Tibial nerve (tissue), 4 donors: ENCODE measurements at regions not wholly inside any gene's neighbourhood (a gene's known extent, or its start where the extent isn't known, plus 50 kb on each side); places are given as distances from the start of the nearest gene placed in this dataset.

Experiments
- DNase-seq, 2 donors: peaks; one replicate each; pipeline ENCODE4 v3.0.0-alpha.2; 2019; ENCODE audit warnings: low spot score in 2 of 2
- H3K27ac ChIP-seq, 4 donors: fragments of 200-600 bp; sonication (generic) in 3 of 4; one replicate each; pipeline ENCODE4 v1.5.1; 2017 to 2019; ENCODE audit warnings: mild to moderate bottlenecking in 1 of 4
- H3K27me3 ChIP-seq, 2 donors: fragments of 200-600 bp; sonication (generic) in 1 of 2; one replicate each; pipeline versions ENCODE4 v1.5.1 to v1.6.0; 2017 to 2019
- H3K36me3 ChIP-seq, 3 donors: fragments of 200-600 bp; sonication (generic); one replicate each; pipeline ENCODE4 v1.5.1; 2018 to 2019
- H3K4me1 ChIP-seq, 4 donors: fragments of 200-600 bp; sonication (generic) in 3 of 4; one replicate each; pipeline ENCODE4 v1.5.1; 2017 to 2019
- H3K4me3 ChIP-seq, 4 donors: fragments of 200-600 bp; sonication (generic) in 3 of 4; one replicate each; pipeline ENCODE4 v1.5.1; 2017 to 2019; ENCODE audit warnings: mild to moderate bottlenecking in 1 of 4, moderate library complexity in 1 of 4
- H3K9me3 ChIP-seq, 4 donors: fragments of 200-600 bp; sonication (generic) in 3 of 4; one replicate each; pipeline ENCODE4 v1.5.1; 2017 to 2019
- CTCF ChIP-seq, 5 experiments: fragments of 200-600 bp in 3 of 5; fragments of 450-650 bp in 2 of 5; sonication (generic) in 3 of 5; IDR thresholded peaks; one replicate each; pipeline ENCODE4 v1.5.1; 2016 to 2019; ENCODE audit warnings: antibody characterized with exemption in 5 of 5, mild to moderate bottlenecking in 3 of 5, moderate library complexity in 2 of 5
- EP300 ChIP-seq, 2 donors: sonication (generic); formaldehyde crosslinking; IDR thresholded peaks; one replicate each; pipeline ENCODE4 v1.6.1; 2017; ENCODE audit warnings: antibody characterized with exemption in 2 of 2, mild to moderate bottlenecking in 1 of 2
- POLR2A ChIP-seq, 2 donors: fragments of 450-650 bp; IDR thresholded peaks; one replicate each; pipeline ENCODE4 v1.6.1; 2017; ENCODE audit warnings: antibody characterized with exemption in 2 of 2, mild to moderate bottlenecking in 2 of 2, moderate library complexity in 2 of 2
- WGBS, 2 donors: methylation state at CpG; one replicate each; pipeline ENCODE4 v1.1.5; 2018; 5-methylcytosine and 5-hydroxymethylcytosine counted together

- DNase-seq, result no peak
- no peak overlapping the region for H3K4me3 ChIP-seq
- no peak overlapping the region for H3K27ac ChIP-seq
- H3K4me1 ChIP-seq, result peaks cover 0 to 16% (median 0%) of the 10 kb centered on the region in 4 donors
- WGBS, 2 donors, result 66 to 76% methylated on average over 3 of the region's 3 CpGs
- no peaks in the 10 kb centered on the region for H3K36me3 ChIP-seq
- no peaks in the 10 kb centered on the region for H3K27me3 ChIP-seq
- TF ChIP-seq EP300 (IDR thresholded peaks at IDR 0.05) (no peak), POLR2A (IDR thresholded peaks at IDR 0.05) (no peak), CTCF (IDR thresholded peaks at IDR 0.05) (no peak)
- peaks cover 0 to 9% (median 0%) of the 10 kb centered on the region in 4 donors for H3K9me3 ChIP-seq
Measured at GRCh38 chr2:191497822-191498221, 180.1 kb upstream of the NABP1 start.

DNA sequence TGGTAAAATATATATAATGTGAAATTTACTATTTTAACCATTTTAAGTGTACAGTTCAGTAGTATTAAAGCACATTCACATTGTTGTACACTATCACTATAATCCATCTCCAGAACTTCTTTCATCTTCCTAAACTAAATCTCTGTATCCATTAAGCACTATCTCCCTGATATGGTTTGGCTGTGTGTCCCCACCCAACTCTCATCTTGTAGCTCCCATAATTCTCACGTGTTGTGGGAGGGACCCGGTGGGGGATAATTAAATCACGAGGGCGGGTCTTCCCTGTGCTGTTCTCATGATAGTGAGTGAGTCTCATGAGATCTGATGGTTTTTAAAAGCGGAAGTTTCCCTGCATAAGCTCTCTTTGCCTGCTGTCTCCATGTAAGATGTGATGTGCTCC is 178.9 kb upstream of the NABP1 start:
- no peak overlapping the region for H3K4me3 ChIP-seq
- TF ChIP-seq POLR2A (IDR thresholded peaks at IDR 0.05), result no peak
- no peak for TF ChIP-seq EP300 (IDR thresholded peaks at IDR 0.05)
- TF ChIP-seq CTCF (IDR thresholded peaks at IDR 0.05), result no peak
- DNase-seq, result no peak
- H3K27me3 ChIP-seq, result no peaks in the 10 kb centered on the region
- no peak overlapping the region for H3K27ac ChIP-seq
- WGBS, 2 donors, result 87 to 90% methylated on average over 5 of the region's 5 CpGs
- peaks cover 0 to 16% (median 0%) of the 10 kb centered on the region in 4 donors for H3K4me1 ChIP-seq
- H3K36me3 ChIP-seq, result no peaks in the 10 kb centered on the region
- H3K9me3 ChIP-seq, result peaks cover 0 to 5% (median 0%) of the 10 kb centered on the region in 4 donors

DNA sequence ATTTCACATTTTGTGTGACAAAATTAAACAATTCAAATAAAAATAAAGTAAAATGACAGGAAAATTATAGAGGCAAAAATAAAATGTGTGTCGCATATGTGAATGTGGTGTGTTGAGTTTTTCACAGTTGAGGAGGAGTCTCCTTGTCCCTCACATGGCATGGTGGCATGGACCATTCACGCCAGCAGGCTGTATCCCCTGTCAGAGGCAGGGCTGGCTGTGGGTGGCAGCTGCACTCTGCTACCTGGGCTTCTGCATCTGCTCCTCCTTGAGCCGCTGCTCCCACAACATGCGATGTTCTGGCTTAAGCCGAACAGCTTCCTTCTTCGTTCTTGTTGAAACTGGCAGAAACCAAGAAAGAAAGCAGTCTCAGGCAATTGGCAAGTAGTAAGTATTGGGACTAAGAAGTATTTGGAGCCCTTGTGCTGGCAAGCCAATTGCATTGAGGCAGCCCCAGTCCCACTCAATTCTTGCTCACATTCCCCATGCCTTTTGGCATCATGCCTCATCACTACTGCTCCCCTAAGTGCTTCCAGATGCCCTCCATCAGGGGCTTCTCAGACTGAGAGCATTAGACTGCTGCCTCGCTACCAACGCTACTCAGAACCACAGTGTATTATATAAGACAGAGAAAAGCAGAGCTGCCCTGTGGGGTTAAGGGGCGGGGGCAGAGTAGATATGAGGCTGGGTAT is 177.9 kb upstream of the NABP1 start:
- Histone ChIP-seq H3K4me3 (no peak overlapping the region), H3K36me3 (no peaks in the 10 kb centered on the region), H3K27me3 (no peaks in the 10 kb centered on the region), H3K27ac (peak overlapping the region in 1 of 4 donors; percentile 51), H3K9me3 (no peaks in the 10 kb centered on the region), H3K4me1 (peaks cover 0 to 16% (median 0%) of the 10 kb centered on the region in 4 donors)
- no peak for DNase-seq
- 59 to 70% methylated on average over 9 of the region's 9 CpGs for WGBS, 2 donors
- TF ChIP-seq EP300 (IDR thresholded peaks at IDR 0.05) (no peak), POLR2A (IDR thresholded peaks at IDR 0.05) (no peak), CTCF (IDR thresholded peaks at IDR 0.05) (no peak)

- peak overlapping the region in 1 of 4 donors; percentile 51 for H3K27ac ChIP-seq
- WGBS, 2 donors, result 56 to 75% methylated on average over 1 of the region's 1 CpG
- TF ChIP-seq POLR2A (IDR thresholded peaks at IDR 0.05) (no peak), EP300 (IDR thresholded peaks at IDR 0.05) (no peak), CTCF (IDR thresholded peaks at IDR 0.05) (no peak)
Measured at GRCh38 chr2:191500566-191500883, 177.4 kb upstream of the NABP1 start.

GRCh38 chr2:191500884-191501560 is 176.9 kb upstream of the NABP1 start:
- no peak for DNase-seq
- TF ChIP-seq POLR2A (IDR thresholded peaks at IDR 0.05) (no peak), CTCF (IDR thresholded peaks at IDR 0.05) (no peak), EP300 (IDR thresholded peaks at IDR 0.05) (no peak)
- Histone ChIP-seq H3K36me3 (no peaks in the 10 kb centered on the region), H3K27me3 (no peaks in the 10 kb centered on the region), H3K9me3 (no peaks in the 10 kb centered on the region), H3K4me1 (peaks cover 0 to 16% (median 0%) of the 10 kb centered on the region in 4 donors), H3K4me3 (no peak overlapping the region), H3K27ac (peak overlapping the region in 2 of 4 donors; percentile 22 to 51)
- WGBS, 2 donors, result 42 to 45% methylated on average over 9 of the region's 9 CpGs

More at GRCh38 chr2:191500566-191500883, 177.4 kb upstream of the NABP1 start:
- Histone ChIP-seq H3K27me3 (no peaks in the 10 kb centered on the region), H3K9me3 (no peaks in the 10 kb centered on the region), H3K36me3 (no peaks in the 10 kb centered on the region), H3K4me1 (peaks cover 0 to 16% (median 0%) of the 10 kb centered on the region in 4 donors), H3K4me3 (no peak overlapping the region)
- DNase-seq, result no peak
